A549 (cell line): ENCODE measurements at regions not wholly inside any gene's neighbourhood (a gene's known extent, or its start where the extent isn't known, plus 50 kb on each side); places are given as distances from the start of the nearest gene placed in this dataset.

ENCODE experiments used
- ATAC-seq, 2 experiments: fragments of 200-7000 bp in 1 of 2; fragments of >200 bp in 1 of 2; cut with Nextera tagmentation in 1 of 2; cut with Tn5 transposase in 1 of 2; 3 replicates each; pipeline versions ENCODE4 v1.8.0 to v1.9.1; 2018 to 2020; ENCODE audit warnings: mild to moderate bottlenecking in 1 of 2, moderate library complexity in 1 of 2
- CTCF ChIA-PET: fragments of 300-600 bp; sonication (Branson Sonifier 250); formaldehyde crosslinking; extraction: SDS; loops from one replicate; lab custom pipeline; 2021; ENCODE audit warnings: antibody characterized with exemption, inconsistent platforms; lab: Yijun Ruan, JAX
- POLR2A ChIA-PET: fragments of 350-600 bp; formaldehyde crosslinking; extraction: SDS; loops from one replicate; lab custom pipeline; 2021; ENCODE audit warnings: antibody characterized with exemption, inconsistent platforms; lab: Yijun Ruan, JAX
- DNase-seq, 2 experiments: peaks; one replicate each; pipeline versions ENCODE4 v3.0.0 to v3.0.0-alpha.2; 2011 to 2016; ENCODE audit warnings: low read depth in 1 of 2, low spot score in 1 of 2
- FAIRE-seq: peaks from 2 replicates; lab custom pipeline; 2011; peaks lifted over from hg19 to GRCh38; lab: Jason Lieb, UNC
- H3K27ac ChIP-seq, 2 experiments: fragments of >200 bp; sonication (Bioruptor Twin); formaldehyde crosslinking; 3 replicates each; pipeline ENCODE4 v1.5.1; 2016 to 2017
- H3K4me1 ChIP-seq: fragments of >200 bp; sonication (Bioruptor Twin); formaldehyde crosslinking; 3 replicates; pipeline ENCODE4 v1.6.1; 2016
- H3K4me2 ChIP-seq: fragments of >200 bp; sonication (Bioruptor Twin); formaldehyde crosslinking; 3 replicates; pipeline ENCODE4 v1.6.1; 2016
- H3K4me3 ChIP-seq: fragments of >200 bp; sonication (Bioruptor Twin); formaldehyde crosslinking; 3 replicates; pipeline ENCODE4 v1.5.1; 2016
- H3K9me3 ChIP-seq: fragments of >200 bp; sonication (Bioruptor Twin); formaldehyde crosslinking; 3 replicates; pipeline ENCODE4 v1.6.1; 2016
- ATOH8 ChIP-seq: fragments of 250-450 bp; sonication (Bioruptor Pico); IDR thresholded peaks from 2 replicates; pipeline ENCODE4 v1.5.0; 2020; ENCODE audit warnings: low read depth, mild to moderate bottlenecking, moderate library complexity
- CBX2 ChIP-seq: fragments of 200-600 bp; sonication (generic); IDR thresholded peaks from 2 replicates; pipeline ENCODE4 v1.6.1; 2016; ENCODE audit warnings: low read depth, mild to moderate bottlenecking, borderline replicate concordance
- CEBPB ChIP-seq, 2 experiments: fragments of >200 bp in 1 of 2; sonication (Bioruptor Twin) in 1 of 2; formaldehyde crosslinking in 1 of 2; IDR thresholded peaks; 2 replicates each; pipeline ENCODE4 v1.6.1; 2012 to 2016
- CTCF ChIP-seq: fragments of >200 bp; sonication (Bioruptor Twin); formaldehyde crosslinking; IDR thresholded peaks from 3 replicates; pipeline ENCODE4 v1.5.1; 2016
- EHF ChIP-seq: fragments of 250-450 bp; sonication (Bioruptor Pico); IDR thresholded peaks from 2 replicates; pipeline ENCODE4 v1.5.0; 2020; ENCODE audit warnings: mild to moderate bottlenecking
- FOSL2 ChIP-seq, 2 experiments: fragments of 450-650 bp in 1 of 2; fragments of >200 bp in 1 of 2; sonication (Bioruptor Twin) in 1 of 2; formaldehyde crosslinking; IDR thresholded peaks; 2 replicates each; pipeline versions ENCODE4 v1.5.0 to v1.6.1; 2016 to 2020; ENCODE audit warnings: mild to moderate bottlenecking in 1 of 2, moderate library complexity in 1 of 2
- HEYL ChIP-seq: fragments of 250-450 bp; sonication (Bioruptor Pico); IDR thresholded peaks from 2 replicates; pipeline ENCODE4 v1.8.0; 2021; ENCODE audit warnings: mild to moderate bottlenecking, moderate library complexity
- HOXA7 ChIP-seq: fragments of 250-450 bp; sonication (Bioruptor Pico); IDR thresholded peaks from 2 replicates; pipeline ENCODE4 v1.5.0; 2020; ENCODE audit warnings: mild to moderate bottlenecking, moderate library complexity
- KDM1A ChIP-seq: fragments of 200-600 bp; sonication (generic); IDR thresholded peaks from 2 replicates; pipeline ENCODE4 v1.6.1; 2016; ENCODE audit warnings: low read depth, mild to moderate bottlenecking
- MAFK ChIP-seq: fragments of 450-650 bp; IDR thresholded peaks from 2 replicates; pipeline ENCODE4 v1.6.1; 2014; ENCODE audit not compliant: partially characterized antibody
- MAZ ChIP-seq: fragments of 150-350 bp; IDR thresholded peaks from 2 replicates; pipeline ENCODE4 v1.6.1; 2014; ENCODE audit warnings: antibody characterized with exemption, low read depth, low read length, borderline replicate concordance
- MYC ChIP-seq: IDR thresholded peaks from 2 replicates; pipeline ENCODE4 v1.6.1; 2012; ENCODE audit warnings: mild to moderate bottlenecking, inconsistent platforms, low read length, improper control_type of control experiment, borderline replicate concordance
- NR3C1 ChIP-seq: fragments of >200 bp; sonication (Bioruptor Twin); formaldehyde crosslinking; IDR thresholded peaks from 3 replicates; pipeline ENCODE4 v1.6.1; 2017
- PBX3 ChIP-seq: IDR thresholded peaks from 2 replicates; pipeline ENCODE4 v1.6.1; 2012
- POLR2A ChIP-seq: IDR thresholded peaks from 2 replicates; pipeline ENCODE4 v1.6.1; 2012; ENCODE audit warnings: mild to moderate bottlenecking, low read length
- RAD21 ChIP-seq, 2 experiments: fragments of >200 bp in 1 of 2; sonication (Bioruptor Twin) in 1 of 2; formaldehyde crosslinking in 1 of 2; IDR thresholded peaks in 1 of 2; conservative IDR thresholded peaks in 1 of 2; 2 replicates in 1 of 2; 3 replicates in 1 of 2; pipeline ENCODE4 v1.6.1; 2012 to 2018; ENCODE audit warnings: inconsistent platforms in 1 of 2
- RARB ChIP-seq: fragments of 250-450 bp; sonication (Bioruptor Pico); IDR thresholded peaks from 2 replicates; pipeline ENCODE4 v1.8.0; 2021; ENCODE audit warnings: mild to moderate bottlenecking, moderate library complexity
- REST ChIP-seq: fragments of 200-600 bp; sonication (generic); IDR thresholded peaks from 2 replicates; pipeline ENCODE4 v1.6.1; 2016; ENCODE audit warnings: antibody characterized with exemption, mild to moderate bottlenecking, moderate library complexity
- RFX5 ChIP-seq: fragments of 450-650 bp; IDR thresholded peaks from 2 replicates; pipeline ENCODE4 v1.7.1; 2014; ENCODE audit warnings: antibody characterized with exemption, mild to moderate bottlenecking, moderate library complexity
- SMC3 ChIP-seq: fragments of >200 bp; sonication (Bioruptor Twin); formaldehyde crosslinking; IDR thresholded peaks from 3 replicates; pipeline ENCODE4 v1.6.1; 2018; ENCODE audit warnings: inconsistent platforms
- SREBF2 ChIP-seq: fragments of 450-650 bp; IDR thresholded peaks from 2 replicates; pipeline ENCODE4 v1.6.1; 2014; ENCODE audit warnings: mild to moderate bottlenecking, moderate library complexity
- ZC3H11A ChIP-seq: fragments of 450-650 bp; IDR thresholded peaks from 2 replicates; pipeline ENCODE4 v1.6.1; 2014; ENCODE audit warnings: antibody characterized with exemption, mild to moderate bottlenecking
- ZFP36 ChIP-seq: fragments of 450-650 bp; IDR thresholded peaks from 2 replicates; pipeline ENCODE4 v1.6.1; 2014; ENCODE audit warnings: borderline replicate concordance; ENCODE audit not compliant: partially characterized antibody
- ZSCAN20 ChIP-seq: fragments of 250-450 bp; sonication (Bioruptor Pico); IDR thresholded peaks from 2 replicates; pipeline ENCODE4 v1.8.0; 2022; ENCODE audit warnings: mild to moderate bottlenecking, moderate library complexity
- WGBS: methylation state at CpG from one replicate; pipeline ENCODE4 v1.1.6; 2017; ENCODE audit errors: missing lambda C conversion rate; 5-methylcytosine and 5-hydroxymethylcytosine counted together

GRCh38 chr21:36534656-36535055 is 54.7 kb upstream of the CLDN14 start:
- POLR2A ChIA-PET = no interaction called here
- FAIRE-seq = no peak
- no peak for DNase-seq
- ATAC-seq = no peak
- H3K4me1 ChIP-seq = no peaks in the 10 kb centered on the region
- WGBS = 43% methylated on average over 3 of the region's 3 CpGs
- CTCF ChIA-PET = no interaction called here
- TF ChIP-seq CBX2 = no peak
- no peak for TF ChIP-seq PBX3
- TF ChIP-seq KDM1A = no peak
- TF ChIP-seq FOSL2 (IDR thresholded peaks at IDR 0.05) = no peak
- TF ChIP-seq FOSL2 (CRISPR knock-in tag; IDR thresholded peaks at IDR 0.05) = no peak
- no peak for TF ChIP-seq RAD21 (conservative IDR thresholded peaks at IDR 0.05 in 1 of 2, IDR thresholded peaks at IDR 0.05 in 1 of 2)
- no peak for TF ChIP-seq SMC3
- no peak for TF ChIP-seq SREBF2
- no peak for TF ChIP-seq ZC3H11A
- TF ChIP-seq MAZ = no peak
- TF ChIP-seq RFX5 = no peak
- TF ChIP-seq EHF (CRISPR knock-in tag) = no peak
- TF ChIP-seq MAFK = no peak
- TF ChIP-seq HEYL (CRISPR knock-in tag) = no peak
- TF ChIP-seq CTCF = no peak
- no peak for TF ChIP-seq POLR2A
- TF ChIP-seq RARB (CRISPR knock-in tag) = no peak
- no peak overlapping the region for H3K4me3 ChIP-seq
- H3K9me3 ChIP-seq = no peaks in the 10 kb centered on the region
- H3K4me2 ChIP-seq = no peak overlapping the region
- no peak overlapping the region for H3K27ac ChIP-seq

- WGBS = 43% methylated on average over 6 of the region's 6 CpGs
- no peak overlapping the region for H3K4me3 ChIP-seq
- no peak for FAIRE-seq
- ChIA-PET POLR2A (no interaction called here), CTCF (interaction anchor here (1.0 to 1.1 kb wide), 2 partner anchors 13 to 113 kb away, joined by 3 read pairs; no protein-coding TSS in a partner anchor)
- H3K9me3 ChIP-seq = no peaks in the 10 kb centered on the region
- no peak overlapping the region for H3K4me2 ChIP-seq
- H3K27ac ChIP-seq = no peak overlapping the region
- DNase-seq = no peak
- H3K4me1 ChIP-seq = no peaks in the 10 kb centered on the region
- TF ChIP-seq HOXA7 (no peak), ZFP36 (no peak), REST (no peak), ZSCAN20 (CRISPR knock-in tag) (no peak), SREBF2 (no peak), MYC (no peak), NR3C1 (no peak), CEBPB (IDR thresholded peaks at IDR 0.05) (no peak), ATOH8 (CRISPR knock-in tag) (no peak)
- ATAC-seq = no peak
Measured at GRCh38 chr21:36535618-36536241, 55.8 kb upstream of the CLDN14 start.
